H9 (cell line): ENCODE measurements at regions not wholly inside any gene's neighbourhood (a gene's known extent, or its start where the extent isn't known, plus 50 kb on each side); places are given as distances from the start of the nearest gene placed in this dataset.

Experiments
- DNase-seq: peaks from one replicate; pipeline ENCODE4 v3.0.0-alpha.2; 2017
- H2AFZ ChIP-seq: one replicate; pipeline ENCODE4 v1.6.1; 2013; ENCODE audit warnings: mild to moderate bottlenecking, low read length, control low read depth, moderate library complexity
- H2AK5ac ChIP-seq: 2 replicates; pipeline ENCODE4 v1.6.1; 2013; ENCODE audit warnings: low read length, control low read depth, mixed read lengths; ENCODE audit not compliant: insufficient read length
- H2BK120ac ChIP-seq: one replicate; pipeline ENCODE4 v1.6.1; 2013; ENCODE audit warnings: low read depth, mild to moderate bottlenecking, low read length, control low read depth, inconsistent platforms; ENCODE audit not compliant: poor library complexity, severe bottlenecking
- H2BK12ac ChIP-seq: 2 replicates; pipeline ENCODE4 v1.6.1; 2013; ENCODE audit warnings: low read length, control low read depth, mixed read lengths, low read depth; ENCODE audit not compliant: insufficient read length
- H2BK15ac ChIP-seq: 2 replicates; pipeline ENCODE4 v1.6.1; 2013; ENCODE audit warnings: low read depth, low read length, control low read depth
- H2BK20ac ChIP-seq: one replicate; pipeline ENCODE4 v1.6.1; 2013; ENCODE audit warnings: low read depth, mild to moderate bottlenecking, low read length, control low read depth, inconsistent platforms; ENCODE audit not compliant: poor library complexity, severe bottlenecking
- H2BK5ac ChIP-seq: 2 replicates; pipeline ENCODE4 v1.6.1; 2013; ENCODE audit warnings: low read length, control low read depth, mixed read lengths; ENCODE audit not compliant: insufficient read length
- H3K14ac ChIP-seq: 2 replicates; pipeline ENCODE4 v1.6.1; 2013; ENCODE audit warnings: low read length, control low read depth; ENCODE audit not compliant: insufficient read depth
- H3K18ac ChIP-seq: 2 replicates; pipeline ENCODE4 v1.6.1; 2013; ENCODE audit warnings: low read depth, mild to moderate bottlenecking, mixed read lengths, low read length, control low read depth; ENCODE audit not compliant: insufficient read length
- H3K23ac ChIP-seq: 2 replicates; pipeline ENCODE4 v1.6.1; 2013; ENCODE audit warnings: low read length, control low read depth, mixed read lengths, low read depth; ENCODE audit not compliant: insufficient read length
- H3K23me2 ChIP-seq: 2 replicates; pipeline ENCODE4 v1.6.1; 2013; ENCODE audit warnings: low read depth, mild to moderate bottlenecking, mixed read lengths, low read length, control low read depth; ENCODE audit not compliant: insufficient read length, poor library complexity, severe bottlenecking
- H3K27ac ChIP-seq: 2 replicates; pipeline ENCODE4 v1.5.1; 2013; ENCODE audit warnings: low read length, control low read depth, mixed read lengths, low read depth; ENCODE audit not compliant: insufficient read length
- H3K27me3 ChIP-seq: 2 replicates; pipeline ENCODE4 v1.6.1; 2013; ENCODE audit warnings: low read length, control low read depth, inconsistent platforms; ENCODE audit not compliant: insufficient read depth
- H3K4ac ChIP-seq: 2 replicates; pipeline ENCODE4 v1.6.1; 2013; ENCODE audit warnings: low read depth, mild to moderate bottlenecking, control low read depth, inconsistent platforms, low read length, moderate library complexity
- H3K4me1 ChIP-seq: 2 replicates; pipeline ENCODE4 v1.6.1; 2013; ENCODE audit warnings: low read length, control low read depth, inconsistent platforms; ENCODE audit not compliant: insufficient read depth
- H3K4me2 ChIP-seq: 2 replicates; pipeline ENCODE4 v1.6.1; 2013; ENCODE audit warnings: low read length, control low read depth, mixed read lengths; ENCODE audit not compliant: insufficient read length, insufficient read depth
- H3K56ac ChIP-seq: 2 replicates; pipeline ENCODE4 v1.6.1; 2013; ENCODE audit warnings: low read depth, mild to moderate bottlenecking, mixed read lengths, low read length, control low read depth; ENCODE audit not compliant: insufficient read length
- H3K79me1 ChIP-seq: 2 replicates; pipeline ENCODE4 v1.6.1; 2013; ENCODE audit warnings: low read depth, mild to moderate bottlenecking, moderate library complexity, low read length, control low read depth, inconsistent platforms; ENCODE audit not compliant: insufficient read depth, poor library complexity, severe bottlenecking
- H3K79me2 ChIP-seq: 2 replicates; pipeline ENCODE4 v1.6.1; 2013; ENCODE audit warnings: low read length, control low read depth, inconsistent platforms; ENCODE audit not compliant: insufficient read depth
- H3K9ac ChIP-seq: 2 replicates; pipeline ENCODE4 v1.6.1; 2013; ENCODE audit warnings: low read length, control low read depth, mixed read lengths; ENCODE audit not compliant: insufficient read length; ENCODE audit errors: extremely low read depth
- H3K9me3 ChIP-seq: one replicate; pipeline ENCODE4 v1.6.1; 2013; ENCODE audit warnings: low read depth, low read length, inconsistent platforms; ENCODE audit not compliant: control insufficient read depth
- H3T11ph ChIP-seq: one replicate; pipeline ENCODE4 v1.6.1; 2013; ENCODE audit warnings: mild to moderate bottlenecking, low read length, control low read depth, inconsistent platforms
- H4K20me1 ChIP-seq: one replicate; pipeline ENCODE4 v1.6.1; 2013; ENCODE audit not compliant: control insufficient read depth, insufficient read length, insufficient read depth
- H4K5ac ChIP-seq: 2 replicates; pipeline ENCODE4 v1.6.1; 2013; ENCODE audit warnings: low read depth, mild to moderate bottlenecking, mixed read lengths, low read length, control low read depth; ENCODE audit not compliant: insufficient read length
- H4K8ac ChIP-seq: replicated peaks from 2 replicates; pipeline ENCODE4 v1.6.1; 2013; ENCODE audit warnings: low read length, control low read depth, mixed read lengths, low read depth; ENCODE audit not compliant: insufficient read length
- H4K91ac ChIP-seq: 2 replicates; pipeline ENCODE4 v1.6.1; 2013; ENCODE audit warnings: low read depth, mild to moderate bottlenecking, moderate library complexity, mixed read lengths, low read length, control low read depth; ENCODE audit not compliant: insufficient read length
- H3K27ac Mint-ChIP-seq, 3 experiments: 2 replicates in 2 of 3; 3 replicates in 1 of 3; pipeline ENCODE4 v1.8.0; 2020 to 2021; ENCODE audit warnings: mixed read lengths in 3 of 3, mild to moderate bottlenecking in 1 of 3, moderate library complexity in 1 of 3
- H3K27me3 Mint-ChIP-seq: 2 replicates; pipeline ENCODE4 v1.8.0; 2021; ENCODE audit warnings: low read depth, mild to moderate bottlenecking, moderate library complexity, mixed read lengths
- H3K36me3 Mint-ChIP-seq, 3 experiments: 2 replicates in 2 of 3; 3 replicates in 1 of 3; pipeline ENCODE4 v1.8.0; 2020 to 2021; ENCODE audit warnings: low read depth in 3 of 3, mixed read lengths in 3 of 3; ENCODE audit not compliant: insufficient read depth in 1 of 3
- H3K4me1 Mint-ChIP-seq, 2 experiments: 2 replicates each; pipeline ENCODE4 v1.8.0; 2020; ENCODE audit warnings: mixed read lengths in 2 of 2
- H3K4me3 Mint-ChIP-seq, 2 experiments: 2 replicates in 1 of 2; 3 replicates in 1 of 2; pipeline ENCODE4 v1.8.0; 2020 to 2021; ENCODE audit warnings: mild to moderate bottlenecking in 2 of 2, mixed read lengths in 2 of 2, moderate library complexity in 1 of 2
- H3K9me3 Mint-ChIP-seq, 2 experiments: 2 replicates in 1 of 2; 3 replicates in 1 of 2; pipeline ENCODE4 v1.8.0; 2020; ENCODE audit warnings: mild to moderate bottlenecking in 2 of 2, mixed read lengths in 2 of 2, moderate library complexity in 1 of 2
- CTCF ChIP-seq: fragments of 200-600 bp; sonication (generic); conservative IDR thresholded peaks from 3 replicates; pipeline ENCODE4 v1.8.0; 2021; ENCODE audit warnings: antibody characterized with exemption, mild to moderate bottlenecking
- WGBS: extraction: QIAGEN DNeasy Blood & Tissue Kit; methylation state at CpG from one replicate; pipeline ENCODE4 v1.1.7; 2013; ENCODE audit warnings: missing lambda C conversion rate, low lambda C conversion rate, mixed read lengths; ENCODE audit not compliant: insufficient read length; ENCODE audit errors: extremely low coverage; 5-methylcytosine and 5-hydroxymethylcytosine counted together

- Histone ChIP-seq H3T11ph (no peak overlapping the region), H3K23ac (no peak overlapping the region), H3K9me3 (no peaks in the 10 kb centered on the region), H2BK15ac (no peak overlapping the region), H3K23me2 (no peaks in the 10 kb centered on the region), H3K4me2 (no peak overlapping the region), H4K20me1 (no peaks in the 10 kb centered on the region), H2AK5ac (no peak overlapping the region), H3K18ac (no peak overlapping the region), H4K91ac (no peak overlapping the region), H3K27ac (no peak overlapping the region), H4K8ac (no peak overlapping the region), H3K14ac (no peak overlapping the region), H2AFZ (no peak overlapping the region), H2BK20ac (no peak overlapping the region), H2BK12ac (no peak overlapping the region), H3K79me2 (no peaks in the 10 kb centered on the region), H2BK120ac (no peak overlapping the region), H3K79me1 (no peaks in the 10 kb centered on the region), H3K56ac (no peak overlapping the region), H4K5ac (no peak overlapping the region), H2BK5ac (no peak overlapping the region), H3K9ac (no peak overlapping the region), H3K4me1 (no peaks in the 10 kb centered on the region), H3K4ac (no peak overlapping the region), H3K27me3 (no peaks in the 10 kb centered on the region)
- no peak overlapping the region for H3K4me3 Mint-ChIP-seq
- H3K36me3 Mint-ChIP-seq = no peaks in the 10 kb centered on the region
- H3K27me3 Mint-ChIP-seq = peaks cover 5% of the 10 kb centered on the region
- no peaks in the 10 kb centered on the region for H3K9me3 Mint-ChIP-seq
- H3K4me1 Mint-ChIP-seq = peaks cover 4 to 8% of the 10 kb centered on the region in 2 experiments
- WGBS = no CpG with 5 or more reads among the region's 9 CpGs
- no peak for TF ChIP-seq CTCF
- no peak overlapping the region for H3K27ac Mint-ChIP-seq
- DNase-seq = peak; percentile 14
Observed at GRCh38 chr1:36561361-36561724, 78.6 kb upstream of the CSF3R start.
